ENCODE measurements at regions not wholly inside any gene's neighbourhood (a gene's known extent, or its start where the extent isn't known, plus 50 kb on each side); places are given as distances from the start of the nearest gene placed in this dataset.

DNA sequence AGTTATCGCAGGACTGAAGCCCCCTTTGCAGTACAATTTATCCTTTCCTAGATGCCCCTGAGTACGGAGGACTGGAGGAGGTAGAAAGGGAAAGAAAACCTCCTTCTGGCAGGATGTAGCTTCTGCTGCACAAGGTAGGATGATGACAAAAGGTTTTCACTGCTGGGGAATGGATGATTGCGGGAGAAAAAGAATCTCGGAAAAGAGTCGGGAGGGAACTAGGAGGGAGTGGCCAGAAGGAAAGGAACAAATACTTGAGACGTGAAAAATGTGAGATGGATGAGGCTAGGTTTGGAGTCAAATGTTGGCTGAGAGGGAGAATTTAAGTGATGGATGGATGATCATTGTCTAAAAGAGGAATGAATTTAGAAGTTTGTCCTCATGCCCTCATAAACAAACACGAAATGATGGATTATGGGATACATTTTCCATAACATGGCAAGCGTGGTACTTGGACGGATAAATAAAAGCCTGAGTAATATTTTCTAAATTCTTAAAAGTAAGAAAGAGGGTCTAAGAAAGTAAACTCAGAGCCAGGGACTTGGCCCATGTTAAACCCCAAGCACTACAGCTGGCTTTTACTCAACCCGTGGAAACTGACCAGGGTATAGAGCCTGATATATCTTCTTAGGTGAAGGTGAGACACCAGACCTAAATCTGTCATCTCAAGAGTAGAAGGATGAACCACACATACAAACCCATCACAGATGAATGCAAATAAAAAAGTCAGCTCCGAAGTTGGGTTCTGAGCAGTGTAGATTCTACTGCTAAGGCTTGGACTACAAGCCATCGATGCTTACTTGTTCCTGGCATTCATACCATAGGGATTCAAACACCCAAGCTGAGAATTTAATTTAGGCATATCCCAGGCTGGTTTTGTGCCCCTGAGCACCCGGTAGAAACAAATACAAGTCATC is 72.4 kb downstream of the HFE start:
- CTCF ChIA-PET = interaction anchor here (0.8 to 4.6 kb wide), 3 partner anchors 35 to 417 kb away, joined by 3 to 22 read pairs (median 3); a partner anchor contains a TSS
- FAIRE-seq = no peak
- Histone ChIP-seq H3K9me3 (no peaks in the 10 kb centered on the region), H3K27ac (peak overlapping the region; percentile 62 to 92), H3K4me2 (peak overlapping the region; percentile 95), H3K4me3 (peak overlapping the region; percentile 60), H3K4me1 (peaks cover 22% of the 10 kb centered on the region; the same call in 2 of the 3 replicates)
- WGBS (ENCODE audit: missing lambda C conversion rate) = 4% methylated on average over 13 of the region's 13 CpGs
- peak in 1 of 2 experiments; percentile 33 for DNase-seq (ENCODE audit: low read depth in 1 of 2, low spot score in 1 of 2)
- TF ChIP-seq, protein P1, sequence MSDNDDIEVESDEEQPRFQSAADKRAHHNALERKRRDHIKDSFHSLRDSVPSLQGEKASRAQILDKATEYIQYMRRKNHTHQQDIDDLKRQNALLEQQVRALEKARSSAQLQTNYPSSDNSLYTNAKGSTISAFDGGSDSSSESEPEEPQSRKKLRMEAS (IDR thresholded peaks at IDR 0.05) = peak; percentile 15; the same call in 1 of the 2 replicates
- no peak for TF ChIP-seq JUN (IDR thresholded peaks at IDR 0.05)
- POLR2A ChIA-PET = interaction anchor here (0.6 to 6.9 kb wide), 16 partner anchors 13 to 973 kb away, joined by 3 to 350 read pairs (median 10); a partner anchor contains a TSS
- no peak for ATAC-seq

DNA sequence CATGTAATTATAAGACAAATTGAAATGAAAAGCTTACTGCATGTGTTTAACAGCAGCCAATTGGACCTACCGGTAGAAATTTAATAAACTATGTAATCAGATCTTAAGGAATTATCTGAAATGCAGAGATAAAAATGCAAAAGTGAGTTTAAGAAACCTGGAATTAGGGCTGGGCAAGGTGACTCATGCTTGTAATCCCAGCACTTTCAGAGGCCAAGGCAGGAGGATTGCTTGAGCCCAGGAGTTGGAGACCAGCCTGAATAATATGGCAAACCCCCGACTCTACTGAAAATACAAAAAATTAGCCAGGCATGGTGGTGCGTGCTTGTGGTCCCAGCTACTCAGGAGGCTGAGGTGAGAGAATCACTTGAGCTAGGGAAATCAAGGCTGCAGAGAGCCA is 74.1 kb downstream of the HFE start:
- Histone ChIP-seq H3K9me3 (no peaks in the 10 kb centered on the region), H3K4me3 (no peak overlapping the region), H3K4me2 (peak overlapping the region; percentile 95), H3K27ac (peak overlapping the region in 1 of 2 experiments; percentile 58; a peak in 2 of 6 replicates), H3K4me1 (peaks cover 16% of the 10 kb centered on the region; the same call in 2 of the 3 replicates)
- ChIA-PET CTCF (no interaction called here), POLR2A (interaction anchor here (0.7 to 6.9 kb wide), 2 partner anchors 11 to 36 kb away, joined by 3 to 350 read pairs; a partner anchor contains a TSS)
- FAIRE-seq (no peak), DNase-seq (ENCODE audit: low read depth in 1 of 2, low spot score in 1 of 2) (no peak), ATAC-seq (no peak)
- TF ChIP-seq FOSL2 (IDR thresholded peaks at IDR 0.05) = no peak
- TF ChIP-seq FOSL2 (CRISPR knock-in tag; IDR thresholded peaks at IDR 0.05) = peak; percentile 27; the same call in 1 of the 2 replicates
- no peak for TF ChIP-seq ESRRA (IDR thresholded peaks at IDR 0.05; ENCODE audit: borderline replicate concordance, low read length)
- 76% methylated on average over 3 of the region's 3 CpGs for WGBS (ENCODE audit: missing lambda C conversion rate)

DNA sequence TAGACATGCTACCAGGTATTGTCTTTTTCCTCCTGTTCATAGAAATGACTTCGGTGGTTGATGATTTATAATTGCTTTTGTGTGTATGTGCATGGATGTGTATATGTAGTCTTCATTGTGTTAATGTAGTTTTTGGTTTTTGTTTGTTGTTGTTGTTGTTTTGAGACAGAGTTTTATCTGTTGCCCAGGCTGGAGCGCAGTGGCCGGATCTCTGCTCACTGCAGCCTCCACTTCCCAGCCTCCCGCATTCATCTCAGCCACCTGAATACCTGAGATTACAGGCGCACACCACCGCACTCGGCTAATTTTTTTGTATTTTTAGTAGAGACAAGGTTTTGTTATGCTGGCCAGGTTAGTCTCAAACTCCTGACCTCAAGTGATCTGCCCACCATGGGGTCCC is 75.2 kb downstream of the HFE start:
- Histone ChIP-seq H3K9me3 (no peaks in the 10 kb centered on the region), H3K4me3 (no peak overlapping the region), H3K4me2 (no peak overlapping the region; the same call in 1 of the 3 replicates), H3K4me1 (peaks cover 16% of the 10 kb centered on the region; the same call in 2 of the 3 replicates), H3K27ac (no peak overlapping the region)
- no peak for ATAC-seq
- ChIA-PET POLR2A (no interaction called here), CTCF (no interaction called here)
- no peak for DNase-seq (ENCODE audit: low read depth in 1 of 2, low spot score in 1 of 2)
- FAIRE-seq = no peak
- TF ChIP-seq, protein P2, sequence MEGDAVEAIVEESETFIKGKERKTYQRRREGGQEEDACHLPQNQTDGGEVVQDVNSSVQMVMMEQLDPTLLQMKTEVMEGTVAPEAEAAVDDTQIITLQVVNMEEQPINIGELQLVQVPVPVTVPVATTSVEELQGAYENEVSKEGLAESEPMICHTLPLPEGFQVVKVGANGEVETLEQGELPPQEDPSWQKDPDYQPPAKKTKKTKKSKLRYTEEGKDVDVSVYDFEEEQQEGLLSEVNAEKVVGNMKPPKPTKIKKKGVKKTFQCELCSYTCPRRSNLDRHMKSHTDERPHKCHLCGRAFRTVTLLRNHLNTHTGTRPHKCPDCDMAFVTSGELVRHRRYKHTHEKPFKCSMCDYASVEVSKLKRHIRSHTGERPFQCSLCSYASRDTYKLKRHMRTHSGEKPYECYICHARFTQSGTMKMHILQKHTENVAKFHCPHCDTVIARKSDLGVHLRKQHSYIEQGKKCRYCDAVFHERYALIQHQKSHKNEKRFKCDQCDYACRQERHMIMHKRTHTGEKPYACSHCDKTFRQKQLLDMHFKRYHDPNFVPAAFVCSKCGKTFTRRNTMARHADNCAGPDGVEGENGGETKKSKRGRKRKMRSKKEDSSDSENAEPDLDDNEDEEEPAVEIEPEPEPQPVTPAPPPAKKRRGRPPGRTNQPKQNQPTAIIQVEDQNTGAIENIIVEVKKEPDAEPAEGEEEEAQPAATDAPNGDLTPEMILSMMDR (IDR thresholded peaks at IDR 0.05) = no peak
- no peak for TF ChIP-seq MAZ (IDR thresholded peaks at IDR 0.05; ENCODE audit: borderline replicate concordance, low read depth, low read length)
- TF ChIP-seq JUN (IDR thresholded peaks at IDR 0.05) = no peak
- 89% methylated on average over 7 of the region's 7 CpGs for WGBS (ENCODE audit: missing lambda C conversion rate)

DNA sequence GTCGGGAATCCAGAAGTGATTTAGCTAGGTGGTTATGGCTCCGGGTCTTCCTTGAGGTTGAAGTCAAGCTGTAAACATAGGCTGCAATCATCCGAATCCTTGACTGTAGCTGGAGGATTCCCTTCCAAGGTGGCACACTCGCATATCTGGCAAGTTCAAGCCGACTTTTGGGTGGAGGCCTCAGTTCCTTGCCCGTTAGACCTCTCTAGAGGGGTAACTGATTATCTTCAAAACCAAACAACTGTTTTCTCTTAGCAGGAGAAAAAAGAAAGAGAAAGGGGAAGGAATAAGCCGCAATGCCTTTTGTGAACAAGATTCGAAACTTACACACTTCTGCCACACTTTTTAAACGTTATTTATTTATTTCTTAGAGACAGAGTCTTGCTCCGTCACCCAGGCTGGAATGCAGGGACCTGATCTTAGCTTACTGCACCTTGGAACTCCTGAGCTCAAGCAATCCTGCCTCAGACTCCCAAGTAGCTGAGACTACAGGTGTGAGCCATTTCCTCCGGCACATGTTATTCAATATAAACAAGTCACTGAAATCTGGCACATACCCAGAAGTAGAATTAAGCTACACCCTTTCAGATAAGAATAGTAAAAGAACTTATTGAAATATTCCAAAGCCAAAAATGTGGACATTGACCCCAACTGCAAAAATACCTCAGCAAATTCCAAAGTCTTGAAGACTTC is 76.3 kb downstream of the HFE start:
- CTCF ChIA-PET = interaction anchor here (1.1 to 1.2 kb wide), 2 partner anchors 25 to 137 kb away, joined by 3 read pairs; a partner anchor contains a TSS
- no peak overlapping the region for H3K4me3 ChIP-seq
- peaks cover 19% of the 10 kb centered on the region; the same call in 2 of the 3 replicates for H3K4me1 ChIP-seq
- ATAC-seq (no peak), FAIRE-seq (no peak), DNase-seq (ENCODE audit: low read depth in 1 of 2, low spot score in 1 of 2) (no peak)
- no peak overlapping the region for H3K27ac ChIP-seq
- no peaks in the 10 kb centered on the region for H3K9me3 ChIP-seq
- no peak overlapping the region for H3K4me2 ChIP-seq
- WGBS (ENCODE audit: missing lambda C conversion rate) = 94% methylated on average over 11 of the region's 11 CpGs
- POLR2A ChIA-PET = interaction anchor here (1.5 to 1.6 kb wide), 3 partner anchors 25 to 41 kb away, joined by 3 read pairs; a partner anchor contains a TSS
- TF ChIP-seq KDM5A (IDR thresholded peaks at IDR 0.05) = no peak
- no peak for TF ChIP-seq PHF8 (IDR thresholded peaks at IDR 0.05; ENCODE audit: borderline replicate concordance, low read depth)
- TF ChIP-seq, protein P3, sequence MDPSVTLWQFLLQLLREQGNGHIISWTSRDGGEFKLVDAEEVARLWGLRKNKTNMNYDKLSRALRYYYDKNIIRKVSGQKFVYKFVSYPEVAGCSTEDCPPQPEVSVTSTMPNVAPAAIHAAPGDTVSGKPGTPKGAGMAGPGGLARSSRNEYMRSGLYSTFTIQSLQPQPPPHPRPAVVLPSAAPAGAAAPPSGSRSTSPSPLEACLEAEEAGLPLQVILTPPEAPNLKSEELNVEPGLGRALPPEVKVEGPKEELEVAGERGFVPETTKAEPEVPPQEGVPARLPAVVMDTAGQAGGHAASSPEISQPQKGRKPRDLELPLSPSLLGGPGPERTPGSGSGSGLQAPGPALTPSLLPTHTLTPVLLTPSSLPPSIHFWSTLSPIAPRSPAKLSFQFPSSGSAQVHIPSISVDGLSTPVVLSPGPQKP (IDR thresholded peaks at IDR 0.05; ENCODE audit: low read depth, low read length) = no peak
- TF ChIP-seq, protein P4, sequence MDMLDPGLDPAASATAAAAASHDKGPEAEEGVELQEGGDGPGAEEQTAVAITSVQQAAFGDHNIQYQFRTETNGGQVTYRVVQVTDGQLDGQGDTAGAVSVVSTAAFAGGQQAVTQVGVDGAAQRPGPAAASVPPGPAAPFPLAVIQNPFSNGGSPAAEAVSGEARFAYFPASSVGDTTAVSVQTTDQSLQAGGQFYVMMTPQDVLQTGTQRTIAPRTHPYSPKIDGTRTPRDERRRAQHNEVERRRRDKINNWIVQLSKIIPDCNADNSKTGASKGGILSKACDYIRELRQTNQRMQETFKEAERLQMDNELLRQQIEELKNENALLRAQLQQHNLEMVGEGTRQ (IDR thresholded peaks at IDR 0.05) = no peak
- no peak for TF ChIP-seq EP300 (IDR thresholded peaks at IDR 0.05)

All from A549 (cell line).